HepG2 (cell line): ENCODE measurements at regions not wholly inside any gene's neighbourhood (a gene's known extent, or its start where the extent isn't known, plus 50 kb on each side); places are given as distances from the start of the nearest gene placed in this dataset.

Source experiments
- ATAC-seq: fragments of 200-7000 bp; cut with Tn5 transposase; 3 replicates; pipeline ENCODE4 v1.9.1; 2020; ENCODE audit warnings: mild to moderate bottlenecking, moderate library complexity
- BruUV-seq: library from RNA; stranded (reverse); fragments of 400-500 nt; replicated peaks from 2 replicates; lab custom pipeline; 2021; lab: Mats Ljungman, UMichigan
- CTCF ChIA-PET: fragments of 300-600 bp; formaldehyde crosslinking; extraction: SDS; loops from one replicate; lab custom pipeline; 2021; ENCODE audit warnings: low total read pairs, inconsistent platforms, low intra/inter-chr PET ratio; lab: Yijun Ruan, JAX
- POLR2A ChIA-PET: fragments of 350-600 bp; sonication (Branson Sonifier 250); formaldehyde crosslinking; loops from one replicate; lab custom pipeline; 2020; ENCODE audit warnings: antibody characterized with exemption, inconsistent platforms; lab: Yijun Ruan, JAX
- DNase-seq: peaks from one replicate; pipeline ENCODE4 v3.0.0-alpha.2; 2015; ENCODE audit warnings: low spot score
- FAIRE-seq: peaks from 3 replicates; lab custom pipeline; 2011; peaks lifted over from hg19 to GRCh38; lab: Jason Lieb, UNC
- H2AFZ ChIP-seq: one replicate; pipeline ENCODE4 v1.6.1; 2011; ENCODE audit warnings: low read length, inconsistent platforms
- H3K27ac ChIP-seq: fragments of 300-600 bp; 3 replicates; pipeline ENCODE4 v1.8.0; 2011; ENCODE audit warnings: mixed run types, mild to moderate bottlenecking, mixed read lengths, low read length, inconsistent platforms; ENCODE audit not compliant: insufficient read depth; ENCODE audit errors: extremely low read length
- H3K27me3 ChIP-seq, 2 experiments: fragments of 200-600 bp in 1 of 2; 2 replicates in 1 of 2; 3 replicates in 1 of 2; pipeline versions ENCODE4 v1.6.0 to v1.8.0; 2011; ENCODE audit warnings: low read length in 2 of 2, mild to moderate bottlenecking in 2 of 2, moderate library complexity in 2 of 2, inconsistent platforms in 1 of 2; ENCODE audit not compliant: insufficient read depth in 2 of 2, control insufficient read depth in 1 of 2
- H3K36me3 ChIP-seq, 2 experiments: fragments of 200-600 bp in 1 of 2; replicated peaks in 1 of 2; 2 replicates in 1 of 2; 3 replicates in 1 of 2; pipeline versions ENCODE4 v1.5.1 to v1.8.0; 2011; ENCODE audit warnings: low read length in 2 of 2, inconsistent platforms in 1 of 2; ENCODE audit not compliant: insufficient read depth in 2 of 2, control insufficient read depth in 1 of 2
- H3K4me1 ChIP-seq: 2 replicates; pipeline ENCODE4 v1.5.1; 2012; ENCODE audit warnings: low read length, inconsistent platforms; ENCODE audit not compliant: insufficient read depth
- H3K4me2 ChIP-seq: 2 replicates; pipeline ENCODE4 v1.6.0; 2011; ENCODE audit warnings: low read depth, low read length, inconsistent platforms
- H3K4me3 ChIP-seq, 3 experiments: fragments of 200-600 bp in 1 of 3; sonication (generic), shearing (Covaris generic) in 1 of 3; replicated peaks in 1 of 3; 2 replicates each; pipeline ENCODE4 v1.5.1; 2011 to 2016; ENCODE audit warnings: low read length in 3 of 3, inconsistent platforms in 2 of 3, low read depth in 2 of 3, mild to moderate bottlenecking in 2 of 3, control low read depth in 1 of 3, mixed read lengths in 1 of 3; ENCODE audit not compliant: insufficient read depth in 1 of 3
- H3K79me2 ChIP-seq: one replicate; pipeline ENCODE4 v1.6.1; 2011; ENCODE audit warnings: low read length, inconsistent platforms; ENCODE audit not compliant: insufficient read depth
- H3K9ac ChIP-seq: 2 replicates; pipeline ENCODE4 v1.6.0; 2011; ENCODE audit warnings: mild to moderate bottlenecking, low read depth, low read length, inconsistent platforms; ENCODE audit not compliant: insufficient read depth
- H3K9me3 ChIP-seq: 2 replicates; pipeline ENCODE4 v1.5.1; 2012; ENCODE audit warnings: mild to moderate bottlenecking, low read length
- H4K20me1 ChIP-seq: 2 replicates; pipeline ENCODE4 v1.6.0; 2011; ENCODE audit warnings: inconsistent platforms, mild to moderate bottlenecking, low read length, moderate library complexity; ENCODE audit not compliant: insufficient read depth
- CHD2 ChIP-seq: IDR thresholded peaks from 2 replicates; pipeline ENCODE4 v1.6.1; 2011; ENCODE audit warnings: low read depth, low read length, improper control_type of control experiment
- HOXA3 ChIP-seq: sonication (generic); formaldehyde crosslinking; IDR thresholded peaks from 2 replicates; pipeline ENCODE4 v1.5.0; 2020; ENCODE audit warnings: missing genetic modification reagents
- KMT2A ChIP-seq: sonication (generic); formaldehyde crosslinking; IDR thresholded peaks from 2 replicates; pipeline ENCODE4 v1.4.0; 2020; ENCODE audit warnings: missing genetic modification reagents
- ONECUT2 ChIP-seq: sonication (generic); formaldehyde crosslinking; IDR thresholded peaks from 2 replicates; pipeline ENCODE4 v1.4.0; 2020; ENCODE audit warnings: missing genetic modification reagents
- SAFB2 ChIP-seq: sonication (generic); formaldehyde crosslinking; IDR thresholded peaks from 2 replicates; pipeline ENCODE4 v1.5.1; 2020; ENCODE audit warnings: missing genetic modification reagents, low read depth, mild to moderate bottlenecking, borderline replicate concordance
- XBP1 ChIP-seq: sonication (generic); formaldehyde crosslinking; IDR thresholded peaks from 2 replicates; pipeline ENCODE4 v1.5.0; 2020; ENCODE audit warnings: missing genetic modification reagents
- ZNF451 ChIP-seq: sonication (generic); formaldehyde crosslinking; IDR thresholded peaks from 2 replicates; pipeline ENCODE4 v1.5.0; 2020; ENCODE audit warnings: mild to moderate bottlenecking, missing genetic modification reagents
- ZNF841 ChIP-seq: sonication (generic); formaldehyde crosslinking; IDR thresholded peaks from 2 replicates; pipeline ENCODE4 v1.8.1; 2023; ENCODE audit warnings: missing genetic modification reagents, borderline replicate concordance
- WGBS: methylation state at CpG from one replicate; pipeline ENCODE4 v1.1.6; 2017; ENCODE audit warnings: low lambda C conversion rate; 5-methylcytosine and 5-hydroxymethylcytosine counted together
- in situ Hi-C: cut with HindIII; loops from 2 replicates; pipeline ENCODE4 v1.10.0; 2017; ENCODE audit warnings: low pct_unique_long_range_greater_than_20kb; ENCODE audit not compliant: extremely low pct_ligation_motif_present
- intact Hi-C: fragments of 100-400 bp; cut with micrococcal nuclease; formaldehyde crosslinking; loops from one replicate; pipeline ENCODE4 v1.10.0; 2022; ENCODE audit not compliant: unreplicated experiment

DNA sequence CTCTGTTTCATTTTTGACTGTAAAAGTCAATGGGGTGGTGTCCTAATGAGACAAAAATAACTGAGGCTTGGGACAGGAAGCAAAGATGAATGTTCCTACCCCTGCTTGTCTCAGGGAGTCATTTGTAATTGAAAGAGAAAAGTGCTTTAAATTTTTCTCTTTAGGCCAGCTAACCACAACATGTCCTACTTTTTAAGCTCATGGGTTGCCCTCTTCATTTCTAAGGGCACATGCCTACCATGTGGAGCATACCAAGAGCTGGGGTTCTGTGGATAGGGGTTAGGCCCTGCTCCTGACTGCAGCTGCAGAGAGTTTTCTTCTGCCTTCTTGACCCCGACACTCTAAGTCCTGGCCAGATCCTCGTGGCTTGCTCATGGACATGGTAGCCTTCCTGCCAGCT is 96.8 kb upstream of the ARL4C start:
- DNase-seq (no peak), FAIRE-seq (no peak), ATAC-seq (no peak)
- ChIA-PET POLR2A (no interaction called here), CTCF (no interaction called here)
- Histone ChIP-seq H3K36me3 (no peaks in the 10 kb centered on the region), H3K9me3 (no peaks in the 10 kb centered on the region), H3K4me2 (no peak overlapping the region), H3K27ac (no peak overlapping the region), H3K79me2 (no peaks in the 10 kb centered on the region), H3K4me3 (no peak overlapping the region), H4K20me1 (no peaks in the 10 kb centered on the region), H3K4me1 (no peaks in the 10 kb centered on the region), H2AFZ (no peak overlapping the region), H3K27me3 (peaks cover 6 to 66% of the 10 kb centered on the region in 2 experiments; a peak in 4 of 5 replicates), H3K9ac (no peak overlapping the region)
- 5% methylated on average over 2 of the region's 2 CpGs for WGBS
- TF ChIP-seq HOXA3 (CRISPR knock-in tag) (no peak), SAFB2 (CRISPR knock-in tag) (no peak), CHD2 (no peak), XBP1 (CRISPR knock-in tag) (no peak)
- in situ Hi-C loops, result no loop called here
- intact Hi-C loops, result no loop called here
- no TSS peak for BruUV-seq

DNA sequence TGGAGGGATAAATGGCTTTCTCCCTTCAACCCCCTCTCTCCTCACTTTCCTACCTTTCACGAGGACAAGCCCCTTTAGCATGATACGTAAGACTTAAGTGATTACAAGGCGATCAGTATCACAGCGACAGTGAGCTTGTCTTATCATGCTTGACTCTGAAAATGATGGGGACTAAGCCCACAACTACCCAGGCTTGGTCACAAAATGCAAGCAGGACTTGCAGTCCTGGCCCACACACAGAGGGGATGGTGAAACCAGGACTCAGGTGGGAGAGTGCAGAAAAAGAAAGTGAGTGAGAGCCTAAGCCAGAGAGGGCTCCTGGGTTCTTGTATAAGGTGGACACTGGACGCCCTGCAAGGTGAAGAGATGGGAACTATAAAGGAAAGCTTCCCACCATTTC is 95.7 kb upstream of the ARL4C start:
- H3K4me2 ChIP-seq, result no peak overlapping the region
- peaks cover 6 to 63% of the 10 kb centered on the region in 2 experiments; a peak in 4 of 5 replicates for H3K27me3 ChIP-seq
- TF ChIP-seq KMT2A (CRISPR knock-in tag) (no peak), ZNF451 (CRISPR knock-in tag) (no peak), ONECUT2 (CRISPR knock-in tag) (no peak), ZNF841 (CRISPR knock-in tag) (no peak)
- DNase-seq (no peak), FAIRE-seq (no peak), ATAC-seq (no peak)
- H3K36me3 ChIP-seq, result no peaks in the 10 kb centered on the region
- ChIA-PET POLR2A (no interaction called here), CTCF (no interaction called here)
- H3K79me2 ChIP-seq, result no peaks in the 10 kb centered on the region
- H3K4me1 ChIP-seq, result peaks cover 4% of the 10 kb centered on the region; the same call in 1 of the 2 replicates
- H3K9me3 ChIP-seq, result no peaks in the 10 kb centered on the region
- no peak overlapping the region for H3K9ac ChIP-seq
- no peak overlapping the region for H3K27ac ChIP-seq
- no peaks in the 10 kb centered on the region for H4K20me1 ChIP-seq
- no peak overlapping the region for H2AFZ ChIP-seq
- 49% methylated on average over 5 of the region's 5 CpGs for WGBS
- in situ Hi-C loops, result no loop called here
- no peak overlapping the region for H3K4me3 ChIP-seq
- intact Hi-C loops, result no loop called here
- BruUV-seq, result no TSS peak
